NCI-H146 treated with DMSO at 0.1 percent for 48 hours (cell line): ENCODE measurements at regions not wholly inside any gene's neighbourhood (a gene's known extent, or its start where the extent isn't known, plus 50 kb on each side); places are given as distances from the start of the nearest gene placed in this dataset.

Experiments
- DNase-seq: peaks from one replicate; lab custom pipeline; 2025; ENCODE audit not compliant: unreplicated experiment; lab: John Stamatoyannopoulos, UW

- DNase-seq, result no peak
Observed at GRCh38 chr15:94535298-94536048, 304.1 kb downstream of the MCTP2 start.

- no peak for DNase-seq
Observed at GRCh38 chr15:94536549-94536948, 305.2 kb downstream of the MCTP2 start.

GRCh38 chr15:94538280-94538679 lies 306.9 kb downstream of the MCTP2 start:
- DNase-seq, result no peak

- no peak for DNase-seq
Observed at GRCh38 chr15:94542391-94542790, 311.0 kb downstream of the MCTP2 start.

- no peak for DNase-seq
Observed at GRCh38 chr15:94546808-94547207, 315.4 kb downstream of the MCTP2 start.

GRCh38 chr15:94547711-94548110 lies 316.4 kb downstream of the MCTP2 start:
- no peak for DNase-seq

- DNase-seq, result no peak
Observed at GRCh38 chr15:94555841-94556519, 324.6 kb downstream of the MCTP2 start.

GRCh38 chr15:94561036-94561689 lies 329.8 kb downstream of the MCTP2 start:
- DNase-seq, result no peak

GRCh38 chr15:94563456-94563855 lies 332.1 kb downstream of the MCTP2 start:
- DNase-seq, result no peak

- peak; percentile 1 for DNase-seq
Observed at GRCh38 chr15:94576889-94577533, 345.6 kb downstream of the MCTP2 start.

GRCh38 chr15:94579286-94579685 lies 347.9 kb downstream of the MCTP2 start:
- DNase-seq, result no peak

GRCh38 chr15:94580211-94580885 lies 349.0 kb downstream of the MCTP2 start:
- DNase-seq, result no peak

- no peak for DNase-seq
Observed at GRCh38 chr15:94582368-94582767, 351.0 kb downstream of the MCTP2 start.

GRCh38 chr15:94584833-94585244 lies 353.5 kb downstream of the MCTP2 start:
- no peak for DNase-seq

GRCh38 chr15:94586099-94586498 lies 354.7 kb downstream of the MCTP2 start:
- no peak for DNase-seq

GRCh38 chr15:94587113-94587512 lies 355.8 kb downstream of the MCTP2 start:
- no peak for DNase-seq

- DNase-seq, result no peak
Observed at GRCh38 chr15:94588993-94589392, 357.6 kb downstream of the MCTP2 start.

GRCh38 chr15:94592495-94592894 lies 361.1 kb downstream of the MCTP2 start:
- DNase-seq, result no peak

GRCh38 chr15:94596707-94597106 lies 365.3 kb downstream of the MCTP2 start:
- DNase-seq, result no peak

GRCh38 chr15:94600505-94600904 lies 369.1 kb downstream of the MCTP2 start:
- DNase-seq, result no peak
